ENCODE measurements at regions not wholly inside any gene's neighbourhood (a gene's known extent, or its start where the extent isn't known, plus 50 kb on each side); places are given as distances from the start of the nearest gene placed in this dataset.
A peak's percentile ranks its signal among the peaks of the same experiment; 100 is the strongest.

- no peak for DNase-seq (ENCODE audit: low spot score)
Measured at GRCh38 chr6:122524056-122524455, 52.4 kb upstream of the SERINC1 start.

- peak; percentile 82 for DNase-seq (ENCODE audit: low spot score)
Measured at GRCh38 chr6:122530440-122531046, 58.9 kb upstream of the SERINC1 start.

DNA sequence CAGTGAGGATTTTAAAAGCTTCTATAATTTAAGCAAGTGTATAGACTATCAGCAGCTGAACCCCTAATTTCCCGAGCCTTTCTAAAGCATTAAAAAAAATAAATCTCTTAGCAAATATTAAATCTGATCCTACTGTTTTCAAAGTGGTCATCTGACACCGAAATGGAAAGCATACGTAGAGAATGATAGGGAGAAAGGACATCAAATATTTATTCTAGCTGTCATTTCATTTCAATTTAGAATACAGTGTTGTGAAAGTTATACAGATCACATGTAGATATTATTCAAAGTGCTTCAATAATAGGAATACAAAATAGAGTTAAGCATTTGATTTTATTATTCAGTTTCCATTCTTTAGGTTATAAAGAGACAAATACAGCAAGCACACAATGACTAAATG is 61.9 kb upstream of the PKIB start:
- no peak for DNase-seq (ENCODE audit: low spot score)

DNA sequence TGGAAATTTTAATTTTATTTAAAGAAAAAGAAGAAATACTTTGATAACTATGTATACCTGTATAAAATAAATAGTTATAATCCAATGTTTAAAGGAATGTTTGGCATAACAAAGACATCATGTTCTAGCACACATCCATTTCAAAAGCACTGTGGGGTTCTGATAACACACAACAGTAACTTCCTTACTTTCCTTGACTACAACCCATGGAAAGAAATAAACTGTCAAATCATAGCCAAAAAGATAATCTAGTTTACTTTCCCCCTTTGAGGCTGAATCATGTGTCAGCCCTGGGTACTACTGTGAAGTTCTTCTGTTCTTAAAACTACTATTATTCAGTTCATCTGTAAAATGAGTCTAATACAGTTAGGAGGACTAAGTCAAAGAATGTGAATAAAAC is 61.4 kb upstream of the PKIB start:
- no peak for DNase-seq (ENCODE audit: low spot score)

DNA sequence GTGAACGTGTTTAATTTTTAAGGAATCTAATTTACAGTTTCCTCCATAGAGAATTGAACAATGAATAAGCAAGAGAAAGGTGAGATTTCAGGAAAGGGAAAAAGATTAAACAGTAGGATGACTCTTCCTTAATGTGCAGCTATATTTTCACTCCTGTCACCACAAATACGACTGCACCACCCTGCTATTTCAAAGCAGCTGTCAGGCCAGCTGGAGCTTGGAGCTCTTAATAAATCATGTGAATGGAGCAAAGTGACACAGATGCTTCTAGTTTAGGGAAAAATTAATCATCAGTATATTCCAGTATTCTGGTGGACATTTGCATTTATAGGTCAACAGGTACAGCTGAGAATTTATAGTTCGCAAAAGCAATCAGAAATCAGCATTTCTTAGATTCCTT is 56.5 kb upstream of the PKIB start:
- peak; percentile 8 for DNase-seq (ENCODE audit: low spot score)

GRCh38 chr6:122555561-122555960 is 54.6 kb upstream of the PKIB start:
- no peak for DNase-seq (ENCODE audit: low spot score)

DNA sequence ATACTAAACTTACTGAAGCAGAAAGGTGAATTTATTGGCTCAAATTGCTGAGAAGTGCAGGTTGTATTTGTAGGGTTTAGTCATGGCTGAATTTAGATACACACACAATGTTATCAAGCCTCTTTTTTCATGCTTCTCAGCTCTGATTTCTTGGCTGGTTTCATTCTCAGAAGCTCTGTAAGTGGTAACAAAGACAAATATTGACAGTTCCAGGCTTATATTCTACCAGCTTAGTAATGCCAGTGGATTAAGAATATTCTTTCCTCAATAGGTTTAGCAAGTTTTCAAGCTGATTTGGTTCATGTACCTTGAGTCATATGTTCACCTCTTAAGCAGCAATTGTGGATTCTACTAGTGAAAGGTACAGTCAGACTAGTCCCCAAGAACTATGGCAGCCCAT is 52.1 kb upstream of the PKIB start:
- no peak for DNase-seq (ENCODE audit: low spot score)

All from pons (tissue), 1 donor.